22Rv1 (cell line): ENCODE measurements at regions not wholly inside any gene's neighbourhood (a gene's known extent, or its start where the extent isn't known, plus 50 kb on each side); places are given as distances from the start of the nearest gene placed in this dataset.
"Not testable (repeated sequence)": the region's sequence is repeated elsewhere in the genome, so short reads cannot be mapped to it uniquely, and the experiment has no call there.

Source experiments
- H3K27ac ChIP-seq: fragments of 450-650 bp; 2 replicates; pipeline ENCODE4 v1.5.1; 2017
- ZFX ChIP-seq: fragments of 450-650 bp; IDR thresholded peaks from 2 replicates; pipeline ENCODE4 v1.6.1; 2017; ENCODE audit warnings: antibody characterized with exemption, borderline replicate concordance
- TF ChIP-seq, protein P1 (sequence below): fragments of 450-650 bp; IDR thresholded peaks from 2 replicates; pipeline ENCODE4 v1.5.1; 2017; ENCODE audit warnings: mild to moderate bottlenecking

DNA sequence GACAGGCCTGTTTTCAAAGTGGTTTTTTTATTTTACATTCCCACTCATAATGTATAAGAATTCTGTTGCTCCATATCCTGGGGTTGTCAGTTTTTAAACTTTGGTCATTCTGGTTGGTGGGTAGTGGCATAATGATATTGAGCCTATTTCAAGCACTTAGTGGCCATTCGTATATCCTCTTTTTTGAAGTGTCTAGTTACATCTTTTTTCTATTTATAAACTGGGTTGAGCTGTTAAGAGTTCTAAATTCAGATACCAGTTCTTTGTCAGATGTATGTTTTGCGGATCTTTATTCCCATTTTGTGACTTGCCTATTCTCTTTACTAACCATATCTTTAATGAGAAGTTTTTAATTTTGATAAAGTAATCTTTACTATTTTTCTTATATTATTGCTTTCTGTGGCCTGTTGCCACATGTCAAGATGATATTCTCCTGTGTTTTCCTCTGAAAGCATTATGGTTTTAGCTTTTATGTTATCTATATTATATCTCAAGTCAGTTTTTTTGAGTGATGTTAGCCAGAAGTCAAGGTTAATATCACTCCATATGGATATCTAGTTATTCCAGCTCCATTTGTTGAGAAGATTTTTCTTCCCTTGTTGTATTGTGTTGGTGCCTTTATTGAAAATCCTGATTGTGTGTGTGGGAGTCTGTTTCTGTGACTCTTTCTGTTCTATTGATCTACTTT is 110.9 kb downstream of the FHIP1A start:
- TF ChIP-seq ZFX, result no peak
- TF ChIP-seq, protein P1, sequence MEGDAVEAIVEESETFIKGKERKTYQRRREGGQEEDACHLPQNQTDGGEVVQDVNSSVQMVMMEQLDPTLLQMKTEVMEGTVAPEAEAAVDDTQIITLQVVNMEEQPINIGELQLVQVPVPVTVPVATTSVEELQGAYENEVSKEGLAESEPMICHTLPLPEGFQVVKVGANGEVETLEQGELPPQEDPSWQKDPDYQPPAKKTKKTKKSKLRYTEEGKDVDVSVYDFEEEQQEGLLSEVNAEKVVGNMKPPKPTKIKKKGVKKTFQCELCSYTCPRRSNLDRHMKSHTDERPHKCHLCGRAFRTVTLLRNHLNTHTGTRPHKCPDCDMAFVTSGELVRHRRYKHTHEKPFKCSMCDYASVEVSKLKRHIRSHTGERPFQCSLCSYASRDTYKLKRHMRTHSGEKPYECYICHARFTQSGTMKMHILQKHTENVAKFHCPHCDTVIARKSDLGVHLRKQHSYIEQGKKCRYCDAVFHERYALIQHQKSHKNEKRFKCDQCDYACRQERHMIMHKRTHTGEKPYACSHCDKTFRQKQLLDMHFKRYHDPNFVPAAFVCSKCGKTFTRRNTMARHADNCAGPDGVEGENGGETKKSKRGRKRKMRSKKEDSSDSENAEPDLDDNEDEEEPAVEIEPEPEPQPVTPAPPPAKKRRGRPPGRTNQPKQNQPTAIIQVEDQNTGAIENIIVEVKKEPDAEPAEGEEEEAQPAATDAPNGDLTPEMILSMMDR, result no peak
- H3K27ac ChIP-seq, result no peak overlapping the region

DNA sequence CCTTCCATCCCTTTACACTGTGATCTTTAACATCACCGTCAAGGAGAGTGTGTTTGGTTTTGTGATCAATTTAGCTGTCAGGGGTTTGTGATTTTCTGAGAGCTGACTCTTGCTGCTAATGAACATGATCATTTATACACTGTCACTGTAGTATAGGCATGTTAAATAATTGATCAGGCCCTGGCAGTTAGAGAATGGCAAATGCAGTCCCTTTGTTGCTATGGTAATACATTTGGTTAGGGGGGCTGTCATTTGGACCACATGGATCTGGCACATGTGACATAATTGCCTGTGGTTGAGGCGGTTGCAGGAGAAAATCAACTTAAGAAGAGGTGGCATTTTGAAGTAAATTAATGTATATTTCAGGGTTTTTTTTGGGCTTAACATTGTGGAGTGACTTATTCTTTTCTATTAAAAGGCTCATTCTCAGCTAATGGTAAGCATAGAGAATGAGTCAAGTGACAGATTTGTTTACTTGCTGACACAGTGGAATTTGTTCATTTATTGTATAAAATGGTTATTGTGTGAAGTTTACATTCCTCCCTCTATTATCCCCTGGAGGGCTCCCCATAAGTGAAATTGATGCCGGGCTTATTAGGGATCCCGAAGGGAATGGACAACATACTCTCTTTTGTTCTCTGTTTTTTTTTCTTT is 114.0 kb downstream of the FHIP1A start:
- TF ChIP-seq, protein P1, result no peak
- no peak for TF ChIP-seq ZFX
- H3K27ac ChIP-seq, result no peak overlapping the region

DNA sequence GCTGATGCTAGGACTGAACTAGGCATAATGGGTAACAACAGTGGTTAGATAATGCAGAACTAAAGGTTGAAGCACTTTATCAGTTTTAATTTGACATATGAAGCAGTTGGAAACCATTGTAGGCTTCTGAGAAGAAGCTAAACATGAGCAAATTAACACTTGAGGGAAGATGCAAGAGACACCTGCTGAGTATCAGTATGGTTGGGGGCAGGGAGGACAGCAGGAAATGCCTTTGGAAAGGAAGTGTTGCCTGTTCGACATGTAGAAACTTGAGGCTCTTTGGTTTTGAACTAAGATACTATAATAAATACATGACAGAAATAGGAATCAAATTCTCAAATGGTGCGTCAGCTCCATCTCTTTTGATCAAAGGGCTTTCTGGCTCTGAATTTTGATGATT is 115.6 kb downstream of the FHIP1A start:
- TF ChIP-seq, protein P1, result no peak
- no peak for TF ChIP-seq ZFX
- no peak overlapping the region for H3K27ac ChIP-seq

DNA sequence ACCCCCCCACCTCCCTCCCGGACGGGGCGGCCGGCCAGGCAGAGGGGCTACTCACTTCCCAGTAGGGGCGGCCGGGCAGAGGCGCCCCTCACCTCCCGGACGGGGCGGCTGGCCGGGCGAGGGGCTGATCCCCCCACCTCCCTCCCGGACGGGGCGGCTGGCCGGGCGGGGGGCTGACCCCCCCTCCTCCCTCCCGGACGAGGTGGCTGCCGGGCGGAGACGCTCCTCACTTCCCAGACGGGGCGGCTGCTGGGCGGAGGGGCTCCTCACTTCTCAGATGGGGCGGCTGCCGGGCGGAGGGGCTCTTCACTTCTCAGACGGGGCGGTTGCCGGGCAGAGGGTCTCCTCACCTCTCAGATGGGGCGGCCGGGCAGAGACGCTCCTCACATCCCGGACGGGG is 117.5 kb downstream of the FHIP1A start:
- H3K27ac ChIP-seq, result not testable (repeated sequence)

DNA sequence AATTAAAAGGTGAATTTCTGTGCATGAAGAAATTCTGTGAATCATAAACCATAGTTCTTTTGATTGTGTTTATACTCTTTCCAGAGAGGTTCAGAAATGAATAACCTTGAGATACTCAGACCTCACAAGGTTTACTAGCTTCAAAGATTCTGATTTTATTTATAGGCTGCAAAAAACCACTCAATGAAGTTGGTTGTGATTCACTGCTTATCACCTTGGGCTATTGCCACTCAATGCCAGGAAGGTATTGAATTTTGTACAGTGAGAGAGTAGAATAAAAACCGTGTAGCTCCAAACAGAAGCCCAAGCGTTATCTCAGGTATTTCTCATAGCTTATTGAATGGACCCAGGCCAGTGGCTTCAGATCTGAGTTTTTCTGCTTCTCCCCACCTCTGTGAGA is 118.7 kb downstream of the FHIP1A start:
- H3K27ac ChIP-seq, result no peak overlapping the region

DNA sequence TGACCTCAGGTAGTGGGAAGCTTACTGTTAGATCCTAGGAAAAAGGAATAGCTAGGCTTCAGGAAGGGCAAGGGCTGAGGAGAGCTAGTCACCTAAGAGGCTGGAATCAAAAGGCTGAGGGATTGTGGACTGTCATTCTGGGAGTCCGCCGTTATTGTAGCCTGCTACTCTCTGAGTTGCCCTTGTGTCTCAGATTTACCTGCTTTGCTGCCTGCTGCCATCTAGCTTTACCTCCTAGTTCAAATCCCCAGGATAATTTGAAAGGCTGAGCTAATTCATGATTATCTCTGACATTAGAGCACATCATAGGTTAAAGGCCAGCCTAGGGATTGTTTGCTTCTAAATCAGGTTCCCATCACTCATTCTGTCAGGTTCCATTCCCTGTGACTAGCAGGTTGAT is 120.2 kb downstream of the FHIP1A start:
- H3K27ac ChIP-seq, result no peak overlapping the region
- TF ChIP-seq, protein P1, result no peak
- TF ChIP-seq ZFX, result no peak

More for the DNA sequence above, 118.7 kb downstream of the FHIP1A start:
- TF ChIP-seq ZFX, result no peak
- TF ChIP-seq, protein P1, result no peak

DNA sequence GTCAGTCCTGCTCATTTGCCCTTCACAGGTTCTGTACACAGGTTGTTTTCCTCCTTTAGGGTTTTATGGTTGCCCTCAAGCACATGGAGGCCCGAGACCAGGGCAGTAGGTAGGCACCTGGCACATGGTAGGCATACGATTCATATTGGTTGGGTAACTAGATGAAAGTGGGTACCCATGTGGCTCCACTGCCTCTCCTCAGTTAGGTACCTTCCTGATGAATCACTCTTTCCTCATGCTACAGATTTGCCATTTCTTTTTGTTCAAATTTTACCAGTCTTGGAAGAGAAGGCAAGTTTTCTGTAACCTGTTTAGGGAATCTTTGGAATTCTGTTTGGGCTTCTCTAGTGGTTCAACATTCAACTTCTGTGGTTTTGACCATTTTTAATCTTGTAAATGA is 121.3 kb downstream of the FHIP1A start:
- no peak for TF ChIP-seq ZFX
- TF ChIP-seq, protein P1, result no peak
- H3K27ac ChIP-seq, result no peak overlapping the region

DNA sequence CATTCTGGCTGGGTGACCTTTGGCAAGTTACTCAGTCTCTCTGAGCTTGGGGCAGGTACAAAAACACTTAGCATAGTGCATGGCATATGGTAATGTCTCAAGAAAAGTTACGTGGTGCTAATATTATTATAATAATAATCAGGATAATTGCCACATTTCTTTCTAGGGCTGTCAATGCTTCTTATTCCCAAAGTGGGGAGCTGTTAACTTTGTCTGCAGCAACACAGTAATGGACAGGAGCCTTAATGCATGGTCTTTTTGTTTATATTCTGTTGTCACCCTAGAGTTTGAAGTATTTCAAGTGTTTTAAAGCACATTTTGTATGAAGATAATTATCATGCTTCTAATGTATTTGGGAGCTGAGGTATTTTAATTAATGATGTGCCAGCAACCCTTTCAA is 121.8 kb downstream of the FHIP1A start:
- TF ChIP-seq, protein P1, result peak; percentile 66
- TF ChIP-seq ZFX, result no peak
- no peak overlapping the region for H3K27ac ChIP-seq
